Common myeloid progenitor, CD34-positive (primary cell): ENCODE measurements at regions not wholly inside any gene's neighbourhood (a gene's known extent, or its start where the extent isn't known, plus 50 kb on each side); places are given as distances from the start of the nearest gene placed in this dataset.

Experiments
- CTCF ChIA-PET: fragments of 350-600 bp; sonication (Branson Sonifier 250); formaldehyde crosslinking; loops from one replicate; lab custom pipeline; 2021; ENCODE audit warnings: antibody characterized with exemption; lab: Charles Lee
- POLR2A ChIA-PET: fragments of 350-600 bp; sonication (Branson Sonifier 250); formaldehyde crosslinking; loops from one replicate; lab custom pipeline; 2021; ENCODE audit warnings: antibody characterized with exemption; lab: Charles Lee
- DNase-seq, 3 donors: peaks; one replicate each; pipeline versions ENCODE4 v3.0.0 to v3.0.0-alpha.2; 2013
- H3K27ac ChIP-seq, 2 experiments: 1 replicate in 1 of 2; 2 replicates in 1 of 2; pipeline ENCODE4 v1.7.0; 2013; ENCODE audit warnings: inconsistent platforms in 2 of 2, low read length in 2 of 2, mild to moderate bottlenecking in 2 of 2, low read depth in 1 of 2, moderate library complexity in 1 of 2; ENCODE audit not compliant: severe bottlenecking in 2 of 2, insufficient read depth in 1 of 2, poor library complexity in 1 of 2
- H3K27me3 ChIP-seq, 5 experiments: replicated peaks in 2 of 5; 1 replicate in 3 of 5; 2 replicates in 2 of 5; pipeline versions ENCODE4 v1.6.1 to v1.7.0; 2013; ENCODE audit warnings: low read length in 4 of 5, mild to moderate bottlenecking in 2 of 5, moderate library complexity in 2 of 5, inconsistent platforms in 1 of 5; ENCODE audit not compliant: insufficient read depth in 5 of 5, control insufficient read depth in 4 of 5
- H3K36me3 ChIP-seq, 4 experiments: 1 replicate in 2 of 4; 2 replicates in 2 of 4; pipeline versions ENCODE4 v1.6.1 to v1.7.0; 2013; ENCODE audit warnings: low read length in 3 of 4, control low read depth in 1 of 4, mild to moderate bottlenecking in 1 of 4; ENCODE audit not compliant: control insufficient read depth in 4 of 4, insufficient read depth in 4 of 4
- H3K4me1 ChIP-seq, 4 experiments: 1 replicate in 3 of 4; 2 replicates in 1 of 4; pipeline versions ENCODE4 v1.6.1 to v1.7.1; 2013; ENCODE audit warnings: low read length in 3 of 4, mild to moderate bottlenecking in 3 of 4, control low read depth in 1 of 4, inconsistent platforms in 1 of 4, moderate library complexity in 1 of 4; ENCODE audit not compliant: control insufficient read depth in 4 of 4, insufficient read depth in 4 of 4; ENCODE audit errors: control extremely low read depth in 1 of 4
- H3K4me3 ChIP-seq, 7 experiments: 1 replicate in 4 of 7; 2 replicates in 3 of 7; pipeline versions ENCODE4 v1.5.1 to v1.7.0; 2013; ENCODE audit warnings: mild to moderate bottlenecking in 7 of 7, low read length in 6 of 7, moderate library complexity in 6 of 7, inconsistent platforms in 2 of 7, low read depth in 2 of 7, control low read depth in 1 of 7; ENCODE audit not compliant: insufficient read depth in 4 of 7, control insufficient read depth in 1 of 7; ENCODE audit errors: extremely low read depth in 1 of 7
- H3K9me3 ChIP-seq, 5 experiments: 1 replicate in 4 of 5; 2 replicates in 1 of 5; pipeline versions ENCODE4 v1.6.1 to v1.7.1; 2013; ENCODE audit warnings: low read length in 4 of 5, mild to moderate bottlenecking in 2 of 5, inconsistent platforms in 1 of 5, low read depth in 1 of 5, moderate library complexity in 1 of 5; ENCODE audit not compliant: control insufficient read depth in 4 of 5, insufficient read depth in 2 of 5; ENCODE audit errors: control extremely low read depth in 1 of 5
- WGBS: methylation state at CpG from one replicate; pipeline ENCODE4 v1.1.5; 2013; ENCODE audit not compliant: insufficient coverage; 5-methylcytosine and 5-hydroxymethylcytosine counted together

GRCh38 chr5:104128348-104128747 lies 565.8 kb upstream of the NUDT12 start:
- POLR2A ChIA-PET: no interaction called here
- H3K9me3 ChIP-seq: peaks cover 0 to 1% (median 0%) of the 10 kb centered on the region in 5 experiments
- DNase-seq: no peak
- CTCF ChIA-PET: no interaction called here
- H3K4me1 ChIP-seq: no peaks in the 10 kb centered on the region
- WGBS: 100% methylated on average over 2 of the region's 5 CpGs
- H3K4me3 ChIP-seq: no peak overlapping the region
- no peaks in the 10 kb centered on the region for H3K36me3 ChIP-seq
- H3K27me3 ChIP-seq: no peaks in the 10 kb centered on the region
- no peak overlapping the region for H3K27ac ChIP-seq

GRCh38 chr5:104126980-104127379 lies 564.4 kb upstream of the NUDT12 start:
- ChIA-PET CTCF (no interaction called here), POLR2A (no interaction called here)
- WGBS: 80% methylated on average over 1 of the region's 1 CpG
- DNase-seq: no peak
- Histone ChIP-seq H3K27ac (no peak overlapping the region), H3K9me3 (peaks cover 0 to 1% (median 0%) of the 10 kb centered on the region in 5 experiments), H3K27me3 (no peaks in the 10 kb centered on the region), H3K4me3 (no peak overlapping the region), H3K4me1 (no peaks in the 10 kb centered on the region), H3K36me3 (no peaks in the 10 kb centered on the region)

- H3K27me3 ChIP-seq: no peaks in the 10 kb centered on the region
- CTCF ChIA-PET: no interaction called here
Observed at GRCh38 chr5:104119529-104119928, 556.9 kb upstream of the NUDT12 start.

GRCh38 chr5:104111632-104112031 lies 549.0 kb upstream of the NUDT12 start:
- Histone ChIP-seq H3K4me1 (no peaks in the 10 kb centered on the region), H3K9me3 (peaks cover 0 to 1% (median 0%) of the 10 kb centered on the region in 5 experiments), H3K27ac (no peak overlapping the region), H3K36me3 (no peaks in the 10 kb centered on the region), H3K27me3 (no peaks in the 10 kb centered on the region), H3K4me3 (no peak overlapping the region)
- no CpG with 5 or more reads among the region's 2 CpGs for WGBS
- DNase-seq: no peak
- POLR2A ChIA-PET: no interaction called here
- CTCF ChIA-PET: no interaction called here

More at GRCh38 chr5:104119529-104119928, 556.9 kb upstream of the NUDT12 start:
- POLR2A ChIA-PET: no interaction called here
- peaks cover 0 to 3% (median 0%) of the 10 kb centered on the region in 5 experiments for H3K9me3 ChIP-seq
- no peaks in the 10 kb centered on the region for H3K4me1 ChIP-seq
- no peaks in the 10 kb centered on the region for H3K36me3 ChIP-seq
- H3K27ac ChIP-seq: no peak overlapping the region
- no peak for DNase-seq
- no peak overlapping the region for H3K4me3 ChIP-seq

- 83% methylated on average over 3 of the region's 5 CpGs for WGBS
- POLR2A ChIA-PET: no interaction called here
- CTCF ChIA-PET: no interaction called here
- Histone ChIP-seq H3K4me1 (no peaks in the 10 kb centered on the region), H3K4me3 (no peak overlapping the region), H3K36me3 (no peaks in the 10 kb centered on the region), H3K9me3 (no peaks in the 10 kb centered on the region), H3K27me3 (no peaks in the 10 kb centered on the region), H3K27ac (no peak overlapping the region)
- no peak for DNase-seq
Observed at GRCh38 chr5:104096451-104096850, 533.9 kb upstream of the NUDT12 start.

GRCh38 chr5:104095527-104095926 lies 532.9 kb upstream of the NUDT12 start:
- no peak overlapping the region for H3K4me3 ChIP-seq
- DNase-seq: no peak
- H3K4me1 ChIP-seq: no peaks in the 10 kb centered on the region
- WGBS: 72% methylated on average over 2 of the region's 2 CpGs
- ChIA-PET POLR2A (interaction anchor here (0.6 kb wide), 1 partner anchor 130 kb away, joined by 3 read pairs; no protein-coding TSS in a partner anchor), CTCF (no interaction called here)
- no peaks in the 10 kb centered on the region for H3K36me3 ChIP-seq
- H3K27ac ChIP-seq: no peak overlapping the region
- no peaks in the 10 kb centered on the region for H3K9me3 ChIP-seq
- H3K27me3 ChIP-seq: no peaks in the 10 kb centered on the region

GRCh38 chr5:104088876-104089778 lies 526.5 kb upstream of the NUDT12 start:
- no peaks in the 10 kb centered on the region for H3K9me3 ChIP-seq
- POLR2A ChIA-PET: no interaction called here
- no peak overlapping the region for H3K27ac ChIP-seq
- DNase-seq: no peak
- WGBS: 89% methylated on average over 5 of the region's 10 CpGs
- H3K36me3 ChIP-seq: no peaks in the 10 kb centered on the region
- CTCF ChIA-PET: no interaction called here
- H3K27me3 ChIP-seq: no peaks in the 10 kb centered on the region
- H3K4me1 ChIP-seq: no peaks in the 10 kb centered on the region
- no peak overlapping the region for H3K4me3 ChIP-seq
